SK-N-SH (cell line): ENCODE measurements at regions not wholly inside any gene's neighbourhood (a gene's known extent, or its start where the extent isn't known, plus 50 kb on each side); places are given as distances from the start of the nearest gene placed in this dataset.

ENCODE experiments used
- CTCF ChIA-PET: fragments of 300-600, 350-600 bp; formaldehyde crosslinking; extraction: SDS; loops from one replicate; lab custom pipeline; 2021; lab: Yijun Ruan, JAX
- POLR2A ChIA-PET: fragments of 350-600 bp; sonication (Branson Sonifier 250); formaldehyde crosslinking; extraction: SDS; loops from one replicate; lab custom pipeline; 2020; ENCODE audit warnings: antibody characterized with exemption, inconsistent platforms; lab: Yijun Ruan, JAX
- DNase-seq: peaks from one replicate; pipeline ENCODE4 v3.0.0; 2012
- H2AFZ ChIP-seq: fragments of 200-600 bp; sonication (generic); 2 replicates; pipeline ENCODE4 v1.8.1; 2016; ENCODE audit warnings: antibody characterized with exemption, mild to moderate bottlenecking, low read depth
- H3F3A ChIP-seq: fragments of 200-600 bp; sonication (generic); replicated peaks from 2 replicates; pipeline ENCODE3; 2016; ENCODE audit warnings: antibody characterized with exemption, mild to moderate bottlenecking; ENCODE audit not compliant: insufficient read depth
- H3K27ac ChIP-seq, 2 experiments: fragments of 200-500 bp in 1 of 2; fragments of 200-600 bp in 1 of 2; sonication (Bioruptor generic) in 1 of 2; sonication (generic), shearing (Covaris generic) in 1 of 2; 2 replicates each; pipeline versions ENCODE4 v1.5.1 to v1.6.1; 2014 to 2016; ENCODE audit warnings: low read depth in 2 of 2, inconsistent platforms in 1 of 2, low read length in 1 of 2, mild to moderate bottlenecking in 1 of 2, mixed read lengths in 1 of 2
- H3K27me3 ChIP-seq: fragments of 200-600 bp; sonication (generic), shearing (Covaris generic); 2 replicates; pipeline ENCODE4 v1.6.1; 2016; ENCODE audit warnings: mixed run types; ENCODE audit not compliant: insufficient read depth
- H3K36me3 ChIP-seq, 2 experiments: fragments of 200-500 bp in 1 of 2; fragments of 200-600 bp in 1 of 2; sonication (Bioruptor generic) in 1 of 2; sonication (generic) in 1 of 2; replicated peaks in 1 of 2; 2 replicates each; pipeline versions ENCODE3 to v1.5.1; 2014 to 2016; ENCODE audit warnings: low read length in 1 of 2, mild to moderate bottlenecking in 1 of 2; ENCODE audit not compliant: insufficient read depth in 2 of 2, control insufficient read depth in 1 of 2
- H3K4me1 ChIP-seq, 2 experiments: fragments of 200-500 bp in 1 of 2; fragments of 200-600 bp in 1 of 2; sonication (Bioruptor generic) in 1 of 2; sonication (generic), shearing (Covaris generic) in 1 of 2; 2 replicates each; pipeline versions ENCODE4 v1.5.1 to v1.6.1; 2014 to 2016; ENCODE audit warnings: low read depth in 1 of 2, low read length in 1 of 2, mixed run types in 1 of 2; ENCODE audit not compliant: insufficient read depth in 2 of 2, control insufficient read depth in 1 of 2
- H3K4me2 ChIP-seq: fragments of 200-600 bp; sonication (generic), shearing (Covaris generic); 2 replicates; pipeline ENCODE4 v1.6.1; 2017; ENCODE audit warnings: mixed run types
- H3K4me3 ChIP-seq, 2 experiments: fragments of 200-500 bp in 1 of 2; fragments of 200-600 bp in 1 of 2; sonication (Bioruptor generic) in 1 of 2; sonication (generic), shearing (Covaris generic) in 1 of 2; 2 replicates each; pipeline versions ENCODE4 v1.5.1 to v1.8.1; 2014 to 2016; ENCODE audit warnings: low read depth in 2 of 2, inconsistent platforms in 1 of 2, low read length in 1 of 2, mild to moderate bottlenecking in 1 of 2, mixed read lengths in 1 of 2, moderate library complexity in 1 of 2
- H3K79me2 ChIP-seq: fragments of 200-600 bp; sonication (generic); 2 replicates; pipeline ENCODE4 v1.8.1; 2017; ENCODE audit warnings: mild to moderate bottlenecking; ENCODE audit not compliant: insufficient read depth
- H3K9ac ChIP-seq: fragments of 200-600 bp; sonication (generic); 2 replicates; pipeline ENCODE4 v1.6.1; 2017; ENCODE audit warnings: mixed run types
- H3K9me2 ChIP-seq: fragments of 200-600 bp; sonication (generic); 2 replicates; pipeline ENCODE4 v1.6.1; 2017; ENCODE audit warnings: mixed run types
- H3K9me3 ChIP-seq: fragments of 200-600 bp; sonication (generic); 2 replicates; pipeline ENCODE4 v1.6.1; 2017; ENCODE audit warnings: mixed run types, mild to moderate bottlenecking, moderate library complexity
- H4K20me1 ChIP-seq: fragments of 200-600 bp; sonication (generic); 2 replicates; pipeline ENCODE4 v1.6.1; 2017; ENCODE audit warnings: mild to moderate bottlenecking, mixed run types; ENCODE audit not compliant: insufficient read depth
- EP300 ChIP-seq, 2 experiments: IDR thresholded peaks; 2 replicates each; pipeline versions ENCODE4 v1.4.0 to v1.6.1; 2012; ENCODE audit warnings: borderline replicate concordance in 1 of 2, low read depth in 1 of 2, low read length in 1 of 2
- EZH2phosphoT487 ChIP-seq: fragments of 200-600 bp; sonication (generic); IDR thresholded peaks from 2 replicates; pipeline ENCODE4 v1.6.1; 2017; ENCODE audit warnings: low read depth, mixed run types, mild to moderate bottlenecking, antibody characterized with exemption, moderate library complexity, borderline replicate concordance
- FOXJ3 ChIP-seq: sonication (generic); formaldehyde crosslinking; IDR thresholded peaks from 2 replicates; pipeline ENCODE4 v1.5.1; 2020; ENCODE audit warnings: mild to moderate bottlenecking, missing genetic modification reagents
- FOXM1 ChIP-seq: IDR thresholded peaks from 2 replicates; pipeline ENCODE4 v1.4.0; 2012; ENCODE audit warnings: low read depth, mild to moderate bottlenecking
- JUND ChIP-seq: IDR thresholded peaks from 2 replicates; pipeline ENCODE4 v1.4.0; 2012
- NFIC ChIP-seq: IDR thresholded peaks from 2 replicates; pipeline ENCODE4 v1.4.0; 2012; ENCODE audit warnings: borderline replicate concordance
- POLR2AphosphoS5 ChIP-seq: IDR thresholded peaks from 2 replicates; pipeline ENCODE4 v1.6.1; 2012; ENCODE audit warnings: low read depth, low read length
- RAD21 ChIP-seq: IDR thresholded peaks from 2 replicates; pipeline ENCODE4 v1.6.1; 2012; ENCODE audit warnings: mild to moderate bottlenecking, low read length
- REST ChIP-seq: IDR thresholded peaks from 2 replicates; pipeline ENCODE4 v1.6.1; 2012; ENCODE audit warnings: mild to moderate bottlenecking, low read depth, low read length, moderate library complexity
- RXRA ChIP-seq: IDR thresholded peaks from 2 replicates; pipeline ENCODE4 v1.4.0; 2012; ENCODE audit warnings: low read depth, mild to moderate bottlenecking, borderline replicate concordance
- SIN3A ChIP-seq: IDR thresholded peaks from 2 replicates; pipeline ENCODE4 v1.6.1; 2012; ENCODE audit warnings: low read depth, mild to moderate bottlenecking, low read length, moderate library complexity, borderline replicate concordance
- TEAD4 ChIP-seq: IDR thresholded peaks from 2 replicates; pipeline ENCODE4 v1.4.0; 2012; ENCODE audit warnings: mild to moderate bottlenecking, borderline replicate concordance; ENCODE audit not compliant: insufficient read depth
- YY1 ChIP-seq: IDR thresholded peaks from 2 replicates; pipeline ENCODE4 v1.4.0; 2012; ENCODE audit warnings: low read depth, mild to moderate bottlenecking
- WGBS: methylation state at CpG from one replicate; pipeline ENCODE4 v1.1.6; 2017; ENCODE audit warnings: low lambda C conversion rate; 5-methylcytosine and 5-hydroxymethylcytosine counted together
- TF ChIP-seq, protein P1 (sequence below): IDR thresholded peaks from 2 replicates; pipeline ENCODE4 v1.4.0; 2012; ENCODE audit warnings: low read depth, borderline replicate concordance
- TF ChIP-seq, protein P2 (sequence below): IDR thresholded peaks from 2 replicates; pipeline ENCODE4; 2012
- TF ChIP-seq, protein P3 (sequence below): fragments of 150-350 bp; IDR thresholded peaks from 2 replicates; pipeline ENCODE4 v1.6.1; 2017; ENCODE audit warnings: antibody characterized with exemption, low read length, low read depth, borderline replicate concordance

- POLR2A ChIA-PET = no interaction called here
- no peak overlapping the region for H3K27ac ChIP-seq
- TF ChIP-seq, protein P1, sequence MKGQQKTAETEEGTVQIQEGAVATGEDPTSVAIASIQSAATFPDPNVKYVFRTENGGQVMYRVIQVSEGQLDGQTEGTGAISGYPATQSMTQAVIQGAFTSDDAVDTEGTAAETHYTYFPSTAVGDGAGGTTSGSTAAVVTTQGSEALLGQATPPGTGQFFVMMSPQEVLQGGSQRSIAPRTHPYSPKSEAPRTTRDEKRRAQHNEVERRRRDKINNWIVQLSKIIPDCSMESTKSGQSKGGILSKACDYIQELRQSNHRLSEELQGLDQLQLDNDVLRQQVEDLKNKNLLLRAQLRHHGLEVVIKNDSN = no peak
- TF ChIP-seq NFIC (no peak), SIN3A (no peak), RAD21 (no peak), EZH2phosphoT487 (no peak), FOXM1 (no peak), EP300 (IDR thresholded peaks at IDR 0.05; ENCODE audit: borderline replicate concordance in 1 of 2, low read depth in 1 of 2, low read length in 1 of 2) (no peak), RXRA (no peak), JUND (no peak), FOXJ3 (CRISPR knock-in tag) (no peak), POLR2AphosphoS5 (no peak), REST (no peak), TEAD4 (no peak), YY1 (no peak)
- TF ChIP-seq, protein P2, sequence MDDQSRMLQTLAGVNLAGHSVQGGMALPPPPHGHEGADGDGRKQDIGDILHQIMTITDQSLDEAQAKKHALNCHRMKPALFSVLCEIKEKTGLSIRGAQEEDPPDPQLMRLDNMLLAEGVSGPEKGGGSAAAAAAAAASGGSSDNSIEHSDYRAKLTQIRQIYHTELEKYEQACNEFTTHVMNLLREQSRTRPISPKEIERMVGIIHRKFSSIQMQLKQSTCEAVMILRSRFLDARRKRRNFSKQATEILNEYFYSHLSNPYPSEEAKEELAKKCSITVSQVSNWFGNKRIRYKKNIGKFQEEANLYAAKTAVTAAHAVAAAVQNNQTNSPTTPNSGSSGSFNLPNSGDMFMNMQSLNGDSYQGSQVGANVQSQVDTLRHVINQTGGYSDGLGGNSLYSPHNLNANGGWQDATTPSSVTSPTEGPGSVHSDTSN = no peak
- TF ChIP-seq, protein P3, sequence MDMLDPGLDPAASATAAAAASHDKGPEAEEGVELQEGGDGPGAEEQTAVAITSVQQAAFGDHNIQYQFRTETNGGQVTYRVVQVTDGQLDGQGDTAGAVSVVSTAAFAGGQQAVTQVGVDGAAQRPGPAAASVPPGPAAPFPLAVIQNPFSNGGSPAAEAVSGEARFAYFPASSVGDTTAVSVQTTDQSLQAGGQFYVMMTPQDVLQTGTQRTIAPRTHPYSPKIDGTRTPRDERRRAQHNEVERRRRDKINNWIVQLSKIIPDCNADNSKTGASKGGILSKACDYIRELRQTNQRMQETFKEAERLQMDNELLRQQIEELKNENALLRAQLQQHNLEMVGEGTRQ = no peak
- H4K20me1 ChIP-seq = no peaks in the 10 kb centered on the region
- WGBS = 89% methylated on average over 1 of the region's 1 CpG
- H3K27me3 ChIP-seq = no peaks in the 10 kb centered on the region
- H3K4me1 ChIP-seq = no peaks in the 10 kb centered on the region
- H3K9me3 ChIP-seq = no peaks in the 10 kb centered on the region; the same call in 1 of the 2 replicates
- H3F3A ChIP-seq = no peaks in the 10 kb centered on the region
- no peaks in the 10 kb centered on the region for H3K36me3 ChIP-seq
- H3K79me2 ChIP-seq = no peaks in the 10 kb centered on the region
- H3K9me2 ChIP-seq = no peaks in the 10 kb centered on the region
- H3K4me3 ChIP-seq = no peak overlapping the region
- CTCF ChIA-PET = no interaction called here
- DNase-seq = no peak
- H3K4me2 ChIP-seq = no peak overlapping the region
- no peak overlapping the region for H3K9ac ChIP-seq
- no peak overlapping the region for H2AFZ ChIP-seq
These were observed 129.7 kb upstream of the SMAD1 start for GRCh38 chr4:145351922-145352321.
